Limb (tissue), 2 donors: ENCODE measurements at regions not wholly inside any gene's neighbourhood (a gene's known extent, or its start where the extent isn't known, plus 50 kb on each side); places are given as distances from the start of the nearest gene placed in this dataset.

ENCODE experiments used
- DNase-seq, 2 donors: peaks; one replicate each; pipeline ENCODE4 v3.0.0-alpha.2; 2016; ENCODE audit errors: extremely low spot score in 2 of 2

DNA sequence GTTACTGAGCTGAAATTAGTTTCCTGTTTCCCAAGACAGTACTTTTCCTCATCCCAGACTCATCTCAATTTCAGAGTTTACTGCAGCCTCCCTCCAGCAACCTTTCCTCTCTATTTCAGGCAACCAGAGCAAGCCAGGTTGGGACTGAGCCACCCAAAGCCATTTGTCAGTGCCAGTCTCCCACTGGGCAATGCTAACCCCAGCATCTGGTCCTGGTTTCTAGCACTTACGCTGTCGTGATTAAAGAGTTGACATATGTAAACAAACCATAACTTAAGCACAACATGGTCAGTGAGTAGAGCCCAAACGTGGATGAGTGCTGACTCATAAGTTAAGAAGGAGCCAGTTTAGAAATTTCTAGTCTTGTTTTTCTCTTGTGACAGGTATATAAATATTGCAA lies 119.6 kb upstream of the BLID start:
- DNase-seq, result no peak

DNA sequence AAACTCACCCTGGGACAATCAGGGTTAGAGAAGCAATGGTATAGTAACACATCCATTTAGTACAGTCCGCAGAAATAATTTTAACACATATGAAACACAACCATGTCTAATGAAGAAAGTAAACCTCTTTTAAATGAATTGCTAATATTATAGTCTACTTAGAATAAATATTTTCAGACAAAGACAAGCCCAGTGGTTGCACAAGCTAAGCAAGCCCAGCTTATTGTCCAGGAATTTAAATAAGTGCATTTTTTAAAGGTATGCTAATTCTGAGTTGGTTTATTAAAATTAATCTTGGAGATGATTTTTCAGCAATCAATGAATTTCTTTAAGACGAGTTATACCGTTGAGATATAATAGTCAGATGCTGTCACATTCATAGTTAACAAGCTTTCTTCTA lies 118.8 kb upstream of the BLID start:
- DNase-seq, result no peak

DNA sequence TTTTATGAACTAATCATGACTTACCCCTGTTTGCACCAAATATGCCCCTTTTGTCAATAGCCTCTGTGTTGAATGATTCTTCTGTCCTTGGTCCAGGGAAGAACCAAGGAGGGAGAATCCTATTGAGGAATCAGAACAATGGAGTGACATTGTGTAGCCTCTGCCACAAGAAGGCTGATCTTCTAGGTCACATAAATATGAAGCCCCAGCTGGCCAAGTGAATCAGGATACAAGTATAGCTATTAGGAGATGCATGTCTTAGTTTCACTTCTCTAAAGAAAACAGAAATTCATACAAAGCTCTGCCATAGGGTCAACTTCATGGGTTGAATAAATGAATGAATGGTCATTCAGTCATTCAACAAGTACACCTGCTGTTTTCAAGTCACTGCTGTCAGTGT lies 118.2 kb upstream of the BLID start:
- DNase-seq, result no peak

DNA sequence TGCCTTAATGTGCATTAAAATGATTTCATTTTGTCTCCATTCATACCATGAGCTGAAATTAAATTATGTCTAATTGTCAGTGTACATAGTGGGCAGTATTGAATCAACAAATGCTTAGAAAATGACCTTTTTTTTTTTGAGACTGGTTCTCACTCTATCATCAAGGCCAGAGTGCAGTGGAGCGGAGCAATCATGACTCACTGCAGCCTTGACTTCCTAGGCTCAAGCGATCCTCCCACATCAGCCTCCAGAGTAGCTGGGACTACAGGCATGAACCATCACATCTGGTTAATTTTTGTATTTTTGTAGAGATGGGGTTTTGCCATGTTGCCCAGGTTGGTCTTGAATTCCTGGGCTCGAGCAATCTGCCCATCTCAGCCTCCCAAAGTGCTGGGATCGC lies 117.0 kb upstream of the BLID start:
- no peak for DNase-seq

DNA sequence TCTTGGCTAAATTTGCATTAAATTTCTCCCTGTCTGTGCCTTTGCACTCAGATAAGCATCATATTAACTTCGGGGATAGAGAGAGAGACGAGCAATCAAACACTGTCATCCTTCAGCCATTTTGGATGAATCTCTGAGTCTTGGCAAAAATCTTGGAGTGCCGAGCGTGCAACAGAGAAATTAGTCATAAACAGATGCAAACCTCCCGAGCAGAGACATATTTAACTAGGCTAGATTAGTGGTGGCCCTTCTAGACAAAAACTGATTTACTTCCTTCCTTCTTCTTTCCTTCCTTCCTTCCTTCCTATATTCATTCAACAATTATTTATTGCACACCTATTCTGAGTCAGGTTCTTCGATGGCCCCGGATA lies 114.4 kb upstream of the BLID start:
- no peak for DNase-seq

DNA sequence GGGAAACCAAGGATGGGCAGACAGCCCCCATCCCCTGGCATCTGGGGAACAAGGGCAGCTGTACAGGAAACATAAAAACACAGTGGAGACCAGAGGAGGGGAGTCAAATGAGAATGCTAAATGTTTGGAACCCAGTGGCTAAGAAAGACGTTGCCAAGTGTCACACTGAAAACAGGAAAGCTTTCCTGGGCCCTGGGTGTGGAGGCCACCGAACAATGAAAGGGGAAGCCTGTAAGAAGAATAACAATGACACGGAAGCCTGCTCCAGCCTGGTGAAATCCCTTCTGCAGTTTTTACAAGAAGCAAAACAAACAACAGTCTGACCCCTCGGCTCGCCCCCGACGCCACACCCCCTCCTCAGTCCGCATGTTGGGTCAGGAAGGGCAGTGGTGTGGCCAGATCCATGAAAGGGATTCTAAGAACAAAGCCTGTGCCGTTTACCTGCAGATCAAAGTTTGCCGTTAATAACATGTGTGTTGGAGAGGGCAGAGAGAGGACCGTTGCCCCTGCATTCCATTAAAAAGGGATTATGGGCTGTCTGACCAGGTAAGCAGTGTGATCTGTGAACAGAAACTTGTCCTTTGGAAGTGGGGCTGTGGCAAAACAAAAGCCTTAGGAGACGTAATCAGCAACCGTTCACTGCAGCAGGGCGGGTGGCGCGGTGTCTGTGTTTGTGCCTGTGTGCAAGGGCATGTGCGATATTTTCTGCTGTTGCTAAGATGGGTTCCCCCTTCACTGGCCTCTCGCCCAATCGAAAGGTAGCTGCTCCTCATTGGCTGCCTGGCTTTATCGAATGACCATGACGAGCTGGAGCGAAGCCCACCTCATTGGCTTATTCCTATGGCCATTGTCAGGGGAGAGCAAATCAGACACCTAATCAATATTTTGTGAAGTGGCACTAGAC lies 113.7 kb upstream of the BLID start:
- peak in 1 of 2 donors; percentile 63 for DNase-seq

DNA sequence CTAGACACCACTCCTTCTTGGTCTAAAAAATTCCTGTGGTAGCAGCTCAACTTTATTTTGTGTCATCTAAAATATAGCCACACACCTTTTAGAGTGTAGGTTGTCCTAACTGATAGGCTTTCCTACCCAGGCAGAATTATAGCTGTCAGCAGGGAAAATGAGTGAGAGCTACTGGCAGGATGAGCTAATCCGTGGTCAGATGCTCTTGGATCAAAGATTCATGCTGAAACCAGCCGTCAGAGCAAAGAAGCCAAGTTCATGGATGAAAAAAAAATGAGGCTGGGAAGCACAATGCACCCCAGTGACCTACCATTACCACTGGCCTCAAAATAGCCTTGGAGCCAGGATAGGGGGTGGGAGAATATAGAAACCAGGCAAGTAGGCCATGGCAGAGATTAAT lies 113.1 kb upstream of the BLID start:
- no peak for DNase-seq

DNA sequence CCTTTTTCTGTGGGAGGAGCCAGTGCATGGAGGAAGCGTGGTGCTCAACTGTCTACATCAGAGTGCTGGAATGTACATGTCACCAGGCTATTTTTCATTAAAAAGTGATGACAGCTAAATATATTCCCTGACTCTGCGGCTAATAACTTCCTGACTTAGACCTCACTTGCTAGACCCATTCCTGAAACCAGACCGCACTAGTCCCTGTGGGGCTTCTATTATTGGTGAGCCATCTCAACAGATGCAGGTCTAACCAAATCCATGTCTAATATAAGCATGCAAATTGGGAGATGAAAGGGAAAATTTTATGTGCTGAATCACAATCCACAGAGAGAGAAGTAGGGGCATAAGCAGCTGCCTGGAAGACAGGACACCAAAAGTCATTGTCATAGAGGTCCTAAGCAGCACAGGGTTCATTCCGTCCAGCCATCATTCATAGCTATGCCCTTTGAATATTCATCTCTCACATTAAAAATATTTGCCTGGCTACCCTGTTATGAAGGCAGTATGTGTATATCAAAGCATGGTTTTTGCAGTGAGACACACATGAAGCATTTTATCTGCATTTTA lies 110.9 kb upstream of the BLID start:
- no peak for DNase-seq

DNA sequence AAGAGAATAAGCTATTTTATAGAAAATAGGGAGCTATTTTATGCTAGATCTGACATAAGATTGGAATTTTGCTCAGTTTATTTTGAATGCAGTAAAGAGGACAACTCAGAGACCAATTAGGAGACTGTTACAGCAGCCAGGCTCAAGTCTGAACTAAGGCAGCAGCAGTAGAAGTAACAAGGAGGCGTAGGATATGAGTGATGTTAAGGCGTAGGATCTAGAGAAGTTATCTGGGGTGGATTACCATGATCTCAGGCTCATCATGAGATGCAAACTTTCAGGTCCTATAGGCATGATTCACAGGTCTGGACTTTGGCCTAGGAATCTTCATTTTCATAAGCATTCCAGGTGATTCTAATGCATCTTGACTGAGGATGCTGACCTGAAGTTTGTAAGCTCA lies 108.9 kb upstream of the BLID start:
- no peak for DNase-seq

DNA sequence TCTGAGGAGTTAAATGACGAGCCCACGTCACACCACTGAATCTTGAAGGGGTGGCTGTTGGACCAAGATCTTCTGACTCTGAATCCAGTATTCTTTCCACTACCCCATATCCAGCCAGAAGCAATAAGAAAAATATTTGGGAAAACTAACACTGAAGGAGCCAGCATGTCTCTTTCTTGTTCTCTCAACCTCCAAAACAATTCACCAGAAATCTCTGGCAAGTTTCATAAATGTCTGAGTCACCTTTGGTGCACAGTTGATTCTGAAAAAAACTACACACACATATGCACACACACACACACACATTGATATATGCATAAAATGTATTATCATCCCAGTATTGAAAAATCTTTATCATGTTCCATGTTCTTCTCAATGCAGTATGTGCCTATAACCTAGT lies 104.3 kb upstream of the BLID start:
- DNase-seq, result no peak

DNA sequence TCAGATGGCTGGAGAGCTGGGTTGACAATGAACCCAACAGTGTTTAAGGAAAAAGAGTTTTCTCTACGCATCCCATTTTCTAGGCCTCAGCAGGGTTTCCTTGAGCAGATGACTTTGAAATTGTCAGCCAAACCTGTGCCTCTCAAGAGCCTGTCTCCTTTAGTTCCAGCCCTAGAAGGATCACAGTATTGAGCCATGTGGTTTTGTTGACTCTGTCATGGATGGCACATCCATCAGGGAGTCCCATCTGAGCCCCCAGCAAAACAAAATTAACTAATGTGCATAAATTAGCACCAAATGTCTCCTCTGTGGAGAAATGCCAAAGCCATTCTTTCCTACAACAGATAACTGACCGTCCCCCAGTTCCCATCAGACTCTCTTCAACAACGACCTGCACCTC lies 103.8 kb upstream of the BLID start:
- no peak for DNase-seq

DNA sequence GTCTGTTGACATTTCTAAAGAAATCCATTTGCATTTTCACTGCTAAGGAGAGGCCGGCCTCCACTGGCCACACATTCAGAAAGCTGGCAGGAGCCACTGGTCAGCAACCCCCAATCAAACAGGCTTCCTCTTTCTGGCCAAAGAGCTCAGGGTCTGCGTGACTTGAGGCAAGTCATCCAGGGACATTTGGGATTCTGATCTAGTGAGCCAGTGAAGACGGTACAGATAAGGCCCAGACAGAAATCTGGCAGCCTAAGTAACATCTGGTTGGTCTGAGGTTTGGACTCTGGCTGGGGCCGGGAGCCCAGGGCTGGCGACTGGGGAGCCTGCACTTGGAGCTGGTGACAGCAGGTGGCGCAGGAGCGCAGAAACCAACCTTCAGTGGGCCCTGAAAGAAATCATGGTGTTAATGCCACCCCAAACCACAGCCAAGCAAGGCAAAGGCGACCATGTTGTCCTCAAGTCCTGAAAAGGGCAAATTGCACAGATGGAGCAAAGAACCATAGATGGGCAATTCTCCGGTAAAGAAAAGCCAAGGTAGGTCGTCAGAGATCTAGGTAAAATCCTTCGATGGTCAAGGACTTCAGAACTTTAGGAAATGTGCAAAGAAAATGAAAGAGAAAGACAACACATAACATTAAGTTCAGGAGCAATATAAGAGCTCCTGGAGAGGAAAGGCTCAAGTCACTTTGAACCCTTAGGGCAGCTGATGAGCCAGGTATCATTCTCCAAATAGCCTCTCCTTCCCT lies 99.4 kb upstream of the BLID start:
- peak in 1 of 2 donors; percentile 82 for DNase-seq

DNA sequence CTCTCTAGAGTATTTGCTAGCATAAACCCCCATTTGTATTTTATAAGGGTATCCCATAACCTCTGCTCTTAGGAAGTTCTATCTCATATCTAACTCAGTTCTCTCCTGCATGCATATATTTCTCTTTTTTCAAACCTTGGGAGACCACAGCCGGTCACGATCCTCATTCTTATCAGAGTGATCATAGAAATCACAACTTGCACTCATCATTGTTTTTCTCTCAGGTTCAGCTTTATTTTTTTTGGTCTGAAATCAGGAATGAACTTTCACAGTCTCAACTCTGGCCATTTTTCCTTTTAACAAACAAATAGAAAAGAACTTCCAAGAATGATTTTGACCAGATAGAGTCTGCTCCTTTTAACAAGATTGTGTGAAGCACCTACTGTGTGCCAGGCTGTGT lies 98.6 kb upstream of the BLID start:
- DNase-seq, result no peak

DNA sequence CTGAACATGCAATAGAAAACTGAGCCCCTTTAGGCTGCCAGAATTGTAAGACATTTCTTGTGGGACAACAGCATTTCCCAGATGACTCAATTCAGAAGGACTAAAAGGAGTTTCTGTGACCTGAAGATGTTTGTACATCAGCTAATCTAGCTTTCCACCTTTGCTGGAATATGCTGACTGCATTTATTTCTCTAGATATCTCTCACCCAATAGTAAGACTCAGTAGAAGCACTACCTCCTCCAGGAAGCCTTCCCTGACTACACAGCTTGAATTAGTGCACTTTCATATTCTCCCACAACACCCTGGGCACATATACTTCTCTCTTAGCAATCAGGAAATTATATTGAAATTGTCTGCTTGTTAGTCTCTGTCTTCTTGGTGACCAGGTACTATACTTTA lies 98.1 kb upstream of the BLID start:
- DNase-seq, result no peak

DNA sequence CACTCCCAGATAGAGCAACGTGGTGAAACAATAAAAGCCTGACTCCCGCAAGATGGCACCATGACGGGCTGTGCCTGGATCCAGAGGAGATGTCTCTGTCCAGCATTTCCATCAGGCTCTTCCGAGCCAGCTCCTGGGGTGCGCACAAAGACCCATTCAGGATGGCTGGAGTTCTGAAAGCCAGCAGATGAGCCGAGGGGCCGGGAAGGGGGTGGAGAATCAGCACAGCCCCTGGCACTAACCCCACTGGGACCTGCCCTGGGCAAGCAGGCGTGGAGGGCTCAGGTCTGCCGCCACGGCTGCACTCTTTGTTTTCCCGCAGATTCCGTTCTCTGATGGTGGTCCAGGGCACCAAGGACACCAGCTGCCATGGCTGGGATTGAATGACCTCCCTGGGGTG lies 97.2 kb upstream of the BLID start:
- DNase-seq, result no peak

DNA sequence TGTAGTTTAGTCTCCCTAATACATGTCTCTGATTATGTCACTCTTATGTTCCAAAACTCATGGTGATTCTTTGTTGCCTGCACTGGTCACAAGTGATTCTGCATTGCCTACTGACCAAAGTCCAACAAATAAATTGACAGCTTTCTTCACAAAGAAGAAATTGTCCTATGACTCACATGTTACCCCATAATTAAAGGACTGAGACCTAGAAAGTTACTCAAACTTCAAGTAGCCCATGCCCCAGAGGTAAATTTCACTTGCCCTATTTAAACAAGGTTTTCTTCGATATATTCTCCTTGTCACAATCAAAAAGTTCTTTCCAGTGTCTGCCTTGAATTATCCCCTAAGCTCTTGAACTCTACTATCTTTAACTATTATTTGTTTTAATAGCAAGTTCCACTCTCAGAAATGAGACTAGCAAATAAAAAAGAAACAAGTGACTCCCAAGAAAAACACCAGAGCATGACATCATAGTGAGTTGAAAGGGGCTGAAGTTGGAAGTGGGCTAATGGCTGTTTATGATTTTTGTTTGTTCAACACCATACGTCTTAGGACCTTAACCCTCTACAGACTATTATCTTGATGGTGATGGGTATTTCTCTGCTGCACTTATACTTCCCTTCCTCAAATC lies 94.5 kb upstream of the BLID start:
- DNase-seq, result no peak

DNA sequence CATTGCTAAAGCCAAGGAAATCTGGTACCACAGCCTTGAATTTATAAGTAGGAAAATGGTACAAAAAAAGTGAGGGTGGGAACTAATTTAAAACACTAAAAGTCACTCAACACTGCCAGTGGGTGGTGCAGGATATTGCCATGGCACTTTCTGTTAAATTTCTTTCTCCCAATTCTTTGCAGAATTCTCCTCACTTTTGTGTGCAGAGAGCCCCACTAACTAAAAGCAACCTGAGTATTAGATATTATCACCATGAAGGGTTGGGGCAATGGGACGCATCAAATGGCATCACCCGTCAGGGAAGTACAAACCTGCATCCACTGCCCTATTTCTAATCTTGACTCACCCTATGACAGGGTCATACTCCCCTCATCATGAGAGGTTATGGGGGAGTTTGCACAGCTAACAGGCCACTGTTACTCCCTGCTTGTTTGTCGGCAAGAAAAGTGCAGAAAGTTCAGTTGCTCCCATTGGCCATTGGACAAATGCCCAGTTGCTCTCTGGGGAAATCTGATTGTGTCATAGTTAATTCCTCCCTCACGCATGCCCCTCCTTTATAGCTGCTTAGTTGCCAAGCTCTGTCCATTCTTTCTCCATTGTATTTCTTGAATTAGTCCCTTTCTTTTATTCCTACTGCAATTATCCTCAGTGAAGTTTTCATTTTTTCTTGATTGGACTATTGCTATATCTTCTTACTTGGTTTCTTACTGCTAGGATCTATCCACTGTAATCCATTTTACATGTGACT lies 93.8 kb upstream of the BLID start:
- peak in 1 of 2 donors; percentile 53 for DNase-seq

DNA sequence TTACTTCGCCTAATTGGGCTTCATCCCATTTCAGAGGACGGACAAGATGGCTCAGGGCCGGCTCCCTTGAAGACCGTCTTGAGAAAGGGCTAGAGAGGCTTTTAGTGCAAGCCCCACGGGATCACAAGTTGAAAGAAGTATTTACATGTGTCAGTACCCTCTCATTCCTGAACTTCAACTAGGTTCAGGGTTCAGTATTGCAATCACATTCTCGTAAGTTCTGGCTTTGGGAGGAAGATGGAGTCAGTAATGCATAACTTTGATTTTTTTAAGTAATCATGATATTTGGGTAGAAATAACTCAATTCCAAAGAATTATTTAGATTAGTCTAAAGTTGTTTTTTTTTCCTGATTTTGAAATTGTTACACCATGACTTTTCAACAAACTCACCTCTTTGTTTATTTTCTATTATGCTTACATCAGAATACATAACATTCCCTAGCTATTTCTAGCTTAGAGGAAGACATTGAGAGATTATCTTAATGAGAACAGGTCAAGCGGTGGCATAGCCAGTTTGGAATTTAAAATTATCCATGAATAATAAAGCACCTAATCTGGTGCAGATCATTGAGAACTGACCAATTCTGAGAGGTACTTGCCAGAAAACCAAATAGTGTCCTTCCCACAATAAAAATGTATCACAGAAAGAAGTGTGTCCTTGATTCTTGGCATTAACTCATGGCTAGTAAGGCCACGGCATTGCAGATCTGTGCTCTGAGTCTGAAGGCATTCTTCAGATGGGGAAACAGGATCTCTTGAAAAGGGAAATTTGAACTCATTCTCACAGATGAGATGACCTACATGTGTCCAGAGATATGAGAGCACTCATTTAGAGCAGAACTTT lies 92.1 kb upstream of the BLID start:
- DNase-seq, result no peak

DNA sequence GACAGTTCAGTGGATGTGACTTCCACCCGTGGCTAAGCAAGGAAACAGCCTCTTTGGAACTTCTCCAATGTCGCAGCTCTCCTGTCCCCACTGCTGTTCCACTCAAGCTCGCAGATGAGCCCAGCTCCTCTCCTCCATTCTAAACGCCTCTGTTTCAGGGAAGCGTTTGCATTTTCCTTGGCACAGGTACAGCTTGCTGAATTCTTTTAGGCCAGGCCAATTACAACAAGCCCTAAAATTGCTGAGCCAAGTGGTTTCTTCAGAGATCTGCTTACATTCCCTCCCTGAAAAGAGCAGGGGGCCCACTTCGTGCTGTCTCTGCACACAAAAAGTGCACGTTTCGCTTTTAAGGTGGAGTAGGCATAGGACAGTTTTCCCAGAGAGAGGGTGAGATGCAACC lies 91.5 kb upstream of the BLID start:
- DNase-seq, result peak; percentile 69 to 87

DNA sequence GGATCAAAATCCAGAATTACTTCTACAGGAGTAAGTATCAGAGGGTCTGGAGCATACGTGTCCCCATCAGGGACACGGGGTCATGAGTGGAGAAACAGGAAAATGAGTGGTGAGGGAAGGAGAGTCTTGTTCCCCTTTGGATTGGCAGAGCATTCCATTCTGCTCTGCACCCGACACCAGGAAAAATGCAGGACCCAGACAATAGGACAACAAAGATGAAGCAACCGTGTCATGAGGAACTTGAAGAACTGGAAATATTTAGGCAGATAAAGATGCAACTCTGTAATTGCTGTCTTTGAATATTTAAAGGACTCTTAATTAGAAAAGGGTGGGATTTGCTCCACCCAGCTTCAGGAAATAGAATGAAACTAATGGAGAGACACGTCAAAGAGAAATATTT lies 89.0 kb upstream of the BLID start:
- DNase-seq, result no peak

DNA sequence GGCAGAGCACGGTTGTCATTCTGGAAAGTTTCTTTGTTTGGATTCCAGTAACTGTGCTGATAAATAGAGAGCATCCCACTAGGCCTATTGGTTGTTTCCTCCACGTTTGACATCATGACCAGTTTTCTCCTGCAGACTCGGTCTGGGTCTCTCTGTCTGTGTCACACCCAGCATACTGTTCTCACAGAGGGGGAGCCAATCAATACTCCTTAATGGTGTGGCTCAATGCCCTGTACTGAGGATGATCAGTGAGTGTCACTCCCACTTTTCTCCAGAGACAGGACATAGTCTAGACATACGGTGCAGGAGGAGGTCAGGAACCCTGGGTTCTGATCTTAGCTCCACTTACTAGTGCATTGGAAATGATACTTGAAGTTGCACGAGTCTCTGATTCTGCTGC lies 88.2 kb upstream of the BLID start:
- DNase-seq, result no peak
